Thyroid gland (tissue), 4 donors: ENCODE measurements at regions not wholly inside any gene's neighbourhood (a gene's known extent, or its start where the extent isn't known, plus 50 kb on each side); places are given as distances from the start of the nearest gene placed in this dataset.
"Not testable (repeated sequence)": the region's sequence is repeated elsewhere in the genome, so short reads cannot be mapped to it uniquely, and the experiment has no call there.

ENCODE experiments used
- DNase-seq, 2 donors: peaks; one replicate each; pipeline ENCODE4 v3.0.0-alpha.2; 2019
- H3K27ac ChIP-seq, 3 donors: fragments of 200-600 bp; sonication (generic); 1 replicate in 2 of 3; 2 replicates in 1 of 3; pipeline ENCODE4 v1.5.1; 2016 to 2019; ENCODE audit warnings: mild to moderate bottlenecking in 1 of 3, moderate library complexity in 1 of 3
- H3K27me3 ChIP-seq: fragments of 200-600 bp; sonication (generic); one replicate; pipeline ENCODE4 v1.5.1; 2019
- H3K36me3 ChIP-seq, 2 donors: fragments of 200-600 bp; sonication (generic); one replicate each; pipeline ENCODE4 v1.5.1; 2016 to 2019
- H3K4me1 ChIP-seq, 2 donors: fragments of 200-600 bp; sonication (generic); one replicate each; pipeline ENCODE4 v1.5.1; 2017 to 2019
- H3K4me3 ChIP-seq, 3 donors: fragments of 200-600 bp; sonication (generic); replicated peaks in 1 of 3; 1 replicate in 2 of 3; 2 replicates in 1 of 3; pipeline ENCODE4 v1.5.1; 2016; ENCODE audit warnings: mild to moderate bottlenecking in 1 of 3
- H3K9me3 ChIP-seq: fragments of 200-600 bp; sonication (generic); one replicate; pipeline ENCODE4 v1.5.1; 2017
- CTCF ChIP-seq, 6 experiments: fragments of 200-600 bp in 3 of 6; fragments of 450-650 bp in 3 of 6; sonication (generic) in 3 of 6; IDR thresholded peaks; one replicate each; pipeline ENCODE4 v1.5.1; 2016 to 2019; ENCODE audit warnings: antibody characterized with exemption in 6 of 6, mild to moderate bottlenecking in 2 of 6, inconsistent platforms in 1 of 6, moderate library complexity in 1 of 6
- POLR2A ChIP-seq, 2 donors: fragments of 450-650 bp; IDR thresholded peaks; one replicate each; pipeline ENCODE4 v1.6.1; 2017; ENCODE audit warnings: antibody characterized with exemption in 2 of 2, mild to moderate bottlenecking in 2 of 2, moderate library complexity in 1 of 2
- WGBS, 2 donors: methylation state at CpG; one replicate each; pipeline ENCODE4 v1.1.5; 2017; 5-methylcytosine and 5-hydroxymethylcytosine counted together
- intact Hi-C: fragments of 100-400 bp; cut with DNase I; formaldehyde crosslinking; loops from one replicate; pipeline ENCODE4 v1.15.1; 2023

GRCh38 chr2:13260402-13260801 is 543.7 kb downstream of the TRIB2 start:
- TF ChIP-seq POLR2A (IDR thresholded peaks at IDR 0.05), result no peak
- TF ChIP-seq CTCF (IDR thresholded peaks at IDR 0.05), result no peak
- no peak overlapping the region for H3K4me3 ChIP-seq
- no peak for DNase-seq
- intact Hi-C loops, result no loop called here
- no peaks in the 10 kb centered on the region for H3K9me3 ChIP-seq
- WGBS, 2 donors, result 30 to 34% methylated on average over 2 of the region's 2 CpGs
- no peaks in the 10 kb centered on the region for H3K4me1 ChIP-seq
- no peaks in the 10 kb centered on the region for H3K36me3 ChIP-seq
- no peak overlapping the region for H3K27ac ChIP-seq
- no peaks in the 10 kb centered on the region for H3K27me3 ChIP-seq

- intact Hi-C loops, result no loop called here
Observed at GRCh38 chr2:13266166-13266565, 549.4 kb downstream of the TRIB2 start.

GRCh38 chr2:13284688-13285087 is 568.0 kb downstream of the TRIB2 start:
- DNase-seq, result no peak
- Histone ChIP-seq H3K4me1 (no peaks in the 10 kb centered on the region), H3K27me3 (no peaks in the 10 kb centered on the region), H3K9me3 (no peaks in the 10 kb centered on the region), H3K27ac (no peak overlapping the region), H3K4me3 (no peak overlapping the region), H3K36me3 (no peaks in the 10 kb centered on the region)
- 91% methylated on average over 8 of the region's 8 CpGs for WGBS, 2 donors
- TF ChIP-seq CTCF (IDR thresholded peaks at IDR 0.05) (no peak), POLR2A (IDR thresholded peaks at IDR 0.05) (no peak)
- intact Hi-C loops, result no loop called here

More at GRCh38 chr2:13266166-13266565, 549.4 kb downstream of the TRIB2 start:
- Histone ChIP-seq H3K9me3 (no peaks in the 10 kb centered on the region), H3K27ac (no peak overlapping the region), H3K4me3 (no peak overlapping the region), H3K27me3 (no peaks in the 10 kb centered on the region), H3K4me1 (no peaks in the 10 kb centered on the region), H3K36me3 (no peaks in the 10 kb centered on the region)
- 49 to 76% methylated on average over 1 of the region's 1 CpG for WGBS, 2 donors
- TF ChIP-seq CTCF (IDR thresholded peaks at IDR 0.05) (no peak), POLR2A (IDR thresholded peaks at IDR 0.05) (no peak)
- DNase-seq, result no peak

GRCh38 chr2:13289310-13289709 is 572.6 kb downstream of the TRIB2 start:
- intact Hi-C loops, result no loop called here

GRCh38 chr2:13308478-13308805 is 591.7 kb downstream of the TRIB2 start:
- H3K27ac ChIP-seq, intact Hi-C loops, H3K36me3 ChIP-seq, H3K4me3 ChIP-seq, H3K9me3 ChIP-seq, H3K4me1 ChIP-seq, DNase-seq, H3K27me3 ChIP-seq: not testable (repeated sequence)
- 68 to 88% methylated on average over 27 to 33 of the region's 33 CpGs for WGBS, 2 donors

More at GRCh38 chr2:13289310-13289709, 572.6 kb downstream of the TRIB2 start:
- Histone ChIP-seq H3K27ac (no peak overlapping the region), H3K4me1 (no peaks in the 10 kb centered on the region), H3K27me3 (no peaks in the 10 kb centered on the region), H3K4me3 (no peak overlapping the region), H3K9me3 (no peaks in the 10 kb centered on the region), H3K36me3 (no peaks in the 10 kb centered on the region)
- no peak for TF ChIP-seq POLR2A (IDR thresholded peaks at IDR 0.05)
- TF ChIP-seq CTCF (IDR thresholded peaks at IDR 0.05), result no peak
- DNase-seq, result no peak

- Histone ChIP-seq H3K27ac (no peak overlapping the region), H3K4me1 (no peaks in the 10 kb centered on the region), H3K27me3 (no peaks in the 10 kb centered on the region), H3K4me3 (no peak overlapping the region), H3K36me3 (no peaks in the 10 kb centered on the region), H3K9me3 (no peaks in the 10 kb centered on the region)
- TF ChIP-seq POLR2A (IDR thresholded peaks at IDR 0.05) (no peak), CTCF (IDR thresholded peaks at IDR 0.05) (no peak)
- DNase-seq, result no peak
- WGBS, 2 donors, result 86 to 89% methylated on average over 4 of the region's 4 CpGs
- intact Hi-C loops, result no loop called here
Observed at GRCh38 chr2:13308989-13309388, 592.3 kb downstream of the TRIB2 start.
